Fibroblast of the conjunctiva (primary cell): ENCODE measurements at regions not wholly inside any gene's neighbourhood (a gene's known extent, or its start where the extent isn't known, plus 50 kb on each side); places are given as distances from the start of the nearest gene placed in this dataset.

Experiments
- DNase-seq: peaks from one replicate; pipeline ENCODE4 v3.0.0-alpha.2; 2010; ENCODE audit warnings: low read depth

GRCh38 chr3:178152988-178153387 lies 383.2 kb upstream of the KCNMB2 start:
- DNase-seq: no peak

GRCh38 chr3:178155521-178155920 lies 380.7 kb upstream of the KCNMB2 start:
- DNase-seq: no peak

- DNase-seq: no peak
These were observed 379.9 kb upstream of the KCNMB2 start for GRCh38 chr3:178156301-178156700.

- no peak for DNase-seq
These were observed 376.5 kb upstream of the KCNMB2 start for GRCh38 chr3:178159691-178160220.

- peak; percentile 9 for DNase-seq
These were observed 366.8 kb upstream of the KCNMB2 start for GRCh38 chr3:178169421-178169820.

- peak; percentile 83 for DNase-seq
These were observed 365.3 kb upstream of the KCNMB2 start for GRCh38 chr3:178170698-178171535.

GRCh38 chr3:178172121-178172520 lies 364.1 kb upstream of the KCNMB2 start:
- DNase-seq: no peak

GRCh38 chr3:178174201-178174915 lies 361.9 kb upstream of the KCNMB2 start:
- DNase-seq: no peak

- no peak for DNase-seq
These were observed 355.1 kb upstream of the KCNMB2 start for GRCh38 chr3:178181088-178181487.

GRCh38 chr3:178181784-178182183 lies 354.5 kb upstream of the KCNMB2 start:
- no peak for DNase-seq

GRCh38 chr3:178182337-178182779 lies 353.9 kb upstream of the KCNMB2 start:
- no peak for DNase-seq

- no peak for DNase-seq
These were observed 351.4 kb upstream of the KCNMB2 start for GRCh38 chr3:178184833-178185232.

GRCh38 chr3:178186666-178187065 lies 349.6 kb upstream of the KCNMB2 start:
- no peak for DNase-seq

- no peak for DNase-seq
These were observed 346.4 kb upstream of the KCNMB2 start for GRCh38 chr3:178189854-178190253.

- DNase-seq: no peak
These were observed 342.4 kb upstream of the KCNMB2 start for GRCh38 chr3:178193846-178194245.

- no peak for DNase-seq
These were observed 341.7 kb upstream of the KCNMB2 start for GRCh38 chr3:178194539-178194938.

- no peak for DNase-seq
These were observed 340.4 kb upstream of the KCNMB2 start for GRCh38 chr3:178195824-178196223.

- no peak for DNase-seq
These were observed 337.9 kb upstream of the KCNMB2 start for GRCh38 chr3:178198329-178198728.

- no peak for DNase-seq
These were observed 335.9 kb upstream of the KCNMB2 start for GRCh38 chr3:178200316-178200715.

- no peak for DNase-seq
These were observed 334.5 kb upstream of the KCNMB2 start for GRCh38 chr3:178201714-178202113.

GRCh38 chr3:178202194-178202593 lies 334.0 kb upstream of the KCNMB2 start:
- no peak for DNase-seq

- DNase-seq: no peak
These were observed 333.1 kb upstream of the KCNMB2 start for GRCh38 chr3:178203165-178203564.

GRCh38 chr3:178203650-178204049 lies 332.6 kb upstream of the KCNMB2 start:
- no peak for DNase-seq
